Left ventricle myocardium inferior (tissue), 1 donor: ENCODE measurements at regions not wholly inside any gene's neighbourhood (a gene's known extent, or its start where the extent isn't known, plus 50 kb on each side); places are given as distances from the start of the nearest gene placed in this dataset.
"Not testable (repeated sequence)": the region's sequence is repeated elsewhere in the genome, so short reads cannot be mapped to it uniquely, and the experiment has no call there.

Experiments
- DNase-seq: peaks from one replicate; pipeline ENCODE4 v3.0.0-alpha.2; 2020
- H3K27ac ChIP-seq: fragments of 200-600 bp; replicated peaks from 2 replicates; pipeline ENCODE4 v1.8.0; 2021
- H3K27me3 ChIP-seq: fragments of 200-600 bp; 2 replicates; pipeline ENCODE4 v1.8.0; 2021; ENCODE audit warnings: low read depth
- H3K36me3 ChIP-seq: fragments of 200-600 bp; 2 replicates; pipeline ENCODE4 v1.8.0; 2021
- H3K4me1 ChIP-seq: fragments of 200-600 bp; 2 replicates; pipeline ENCODE4 v1.8.0; 2021
- H3K4me3 ChIP-seq: fragments of 200-600 bp; 2 replicates; pipeline ENCODE4 v1.8.0; 2021; ENCODE audit warnings: mild to moderate bottlenecking, moderate library complexity
- H3K9me3 ChIP-seq: fragments of 200-600 bp; replicated peaks from 2 replicates; pipeline ENCODE4 v1.8.0; 2021
- CTCF ChIP-seq: fragments of 200-600 bp; IDR thresholded peaks from 2 replicates; pipeline ENCODE4 v1.8.0; 2021; ENCODE audit warnings: antibody characterized with exemption, mild to moderate bottlenecking, borderline replicate concordance
- intact Hi-C: fragments of 100-400 bp; cut with micrococcal nuclease; formaldehyde crosslinking; loops from one replicate; pipeline ENCODE4 v1.11.0; 2022
- donor health status: DM: no; HTN: yes; CAD: no; lungs with severe emphysema.

GRCh38 chr14:56351861-56352260, 227.7 kb upstream of the TMEM260 start:
- Histone ChIP-seq H3K9me3 (peaks cover 19% of the 10 kb centered on the region), H3K27me3 (no peaks in the 10 kb centered on the region), H3K36me3 (peaks cover 8% of the 10 kb centered on the region), H3K4me3 (no peak overlapping the region), H3K27ac (no peak overlapping the region), H3K4me1 (no peaks in the 10 kb centered on the region)
- intact Hi-C loops = no loop called here
- DNase-seq = no peak
- TF ChIP-seq CTCF = no peak

- H3K27me3 ChIP-seq = no peaks in the 10 kb centered on the region
- intact Hi-C loops = no loop called here
- DNase-seq = no peak
- no peak overlapping the region for H3K27ac ChIP-seq
- peaks cover 19% of the 10 kb centered on the region for H3K9me3 ChIP-seq
- no peak overlapping the region for H3K4me3 ChIP-seq
- peaks cover 7% of the 10 kb centered on the region for H3K4me1 ChIP-seq
- H3K36me3 ChIP-seq = peaks cover 8% of the 10 kb centered on the region
- no peak for TF ChIP-seq CTCF
Measured at GRCh38 chr14:56352999-56353398, 226.6 kb upstream of the TMEM260 start.

- intact Hi-C loops = no loop called here
- Histone ChIP-seq H3K4me1 (peaks cover 7% of the 10 kb centered on the region), H3K4me3 (no peak overlapping the region), H3K27ac (no peak overlapping the region), H3K9me3 (no peaks in the 10 kb centered on the region), H3K27me3 (no peaks in the 10 kb centered on the region), H3K36me3 (no peaks in the 10 kb centered on the region)
- no peak for DNase-seq
- TF ChIP-seq CTCF = no peak
Measured at GRCh38 chr14:56357428-56357827, 222.2 kb upstream of the TMEM260 start.

GRCh38 chr14:56358275-56358674, 221.3 kb upstream of the TMEM260 start:
- Histone ChIP-seq H3K36me3 (no peaks in the 10 kb centered on the region), H3K9me3 (no peaks in the 10 kb centered on the region), H3K4me1 (peaks cover 7% of the 10 kb centered on the region), H3K27ac (no peak overlapping the region), H3K27me3 (no peaks in the 10 kb centered on the region), H3K4me3 (no peak overlapping the region)
- DNase-seq = no peak
- intact Hi-C loops = no loop called here
- no peak for TF ChIP-seq CTCF

- no peak for TF ChIP-seq CTCF
Measured at GRCh38 chr14:56358851-56359614, 220.6 kb upstream of the TMEM260 start.

GRCh38 chr14:56365663-56366062, 213.9 kb upstream of the TMEM260 start:
- H3K27ac ChIP-seq, DNase-seq, H3K27me3 ChIP-seq, H3K4me1 ChIP-seq, H3K36me3 ChIP-seq, H3K4me3 ChIP-seq, intact Hi-C loops: not testable (repeated sequence)
- peaks cover 20% of the 10 kb centered on the region for H3K9me3 ChIP-seq

More at GRCh38 chr14:56358851-56359614, 220.6 kb upstream of the TMEM260 start:
- no peaks in the 10 kb centered on the region for H3K9me3 ChIP-seq
- DNase-seq = no peak
- no peaks in the 10 kb centered on the region for H3K27me3 ChIP-seq
- no peaks in the 10 kb centered on the region for H3K36me3 ChIP-seq
- no peak overlapping the region for H3K27ac ChIP-seq
- H3K4me3 ChIP-seq = no peak overlapping the region
- peaks cover 7% of the 10 kb centered on the region for H3K4me1 ChIP-seq
- intact Hi-C loops = no loop called here
